Fibroblast of lung (primary cell): ENCODE measurements at regions not wholly inside any gene's neighbourhood (a gene's known extent, or its start where the extent isn't known, plus 50 kb on each side); places are given as distances from the start of the nearest gene placed in this dataset.

Experiments used
- EZH2 ChIP-seq: IDR thresholded peaks from 2 replicates; pipeline ENCODE4 v1.5.1; 2012; ENCODE audit warnings: low read length, control low read depth, mild to moderate bottlenecking; ENCODE audit errors: missing control alignments
- TF ChIP-seq, protein P1 (sequence below), 2 donors: IDR thresholded peaks in 1 of 2; conservative IDR thresholded peaks in 1 of 2; 1 replicate in 1 of 2; 2 replicates in 1 of 2; pipeline ENCODE4 v1.5.1; 2011 to 2012; ENCODE audit warnings: low read length in 2 of 2, control low read depth in 1 of 2, inconsistent platforms in 1 of 2, low read depth in 1 of 2, mild to moderate bottlenecking in 1 of 2

DNA sequence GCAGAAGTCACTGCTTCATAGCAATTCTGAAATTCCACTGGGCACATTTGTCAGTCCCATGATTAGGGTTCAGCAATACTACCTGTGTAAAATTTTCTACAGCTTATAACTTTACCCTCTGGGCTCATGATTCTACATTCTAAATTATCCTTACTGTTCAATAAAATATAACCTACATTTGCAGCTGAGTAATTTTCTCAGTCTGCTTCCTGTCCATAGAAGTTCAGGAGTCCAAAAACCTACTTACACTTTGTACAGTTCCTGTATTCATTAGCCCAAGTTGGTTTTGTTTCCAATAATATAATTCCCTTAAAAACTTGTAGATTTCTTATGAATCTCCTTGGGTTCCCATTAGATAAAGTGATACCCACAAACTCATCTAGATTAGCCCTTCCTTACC is 295.3 kb downstream of the SP3 start:
- TF ChIP-seq EZH2, result no peak
- TF ChIP-seq, protein P1, sequence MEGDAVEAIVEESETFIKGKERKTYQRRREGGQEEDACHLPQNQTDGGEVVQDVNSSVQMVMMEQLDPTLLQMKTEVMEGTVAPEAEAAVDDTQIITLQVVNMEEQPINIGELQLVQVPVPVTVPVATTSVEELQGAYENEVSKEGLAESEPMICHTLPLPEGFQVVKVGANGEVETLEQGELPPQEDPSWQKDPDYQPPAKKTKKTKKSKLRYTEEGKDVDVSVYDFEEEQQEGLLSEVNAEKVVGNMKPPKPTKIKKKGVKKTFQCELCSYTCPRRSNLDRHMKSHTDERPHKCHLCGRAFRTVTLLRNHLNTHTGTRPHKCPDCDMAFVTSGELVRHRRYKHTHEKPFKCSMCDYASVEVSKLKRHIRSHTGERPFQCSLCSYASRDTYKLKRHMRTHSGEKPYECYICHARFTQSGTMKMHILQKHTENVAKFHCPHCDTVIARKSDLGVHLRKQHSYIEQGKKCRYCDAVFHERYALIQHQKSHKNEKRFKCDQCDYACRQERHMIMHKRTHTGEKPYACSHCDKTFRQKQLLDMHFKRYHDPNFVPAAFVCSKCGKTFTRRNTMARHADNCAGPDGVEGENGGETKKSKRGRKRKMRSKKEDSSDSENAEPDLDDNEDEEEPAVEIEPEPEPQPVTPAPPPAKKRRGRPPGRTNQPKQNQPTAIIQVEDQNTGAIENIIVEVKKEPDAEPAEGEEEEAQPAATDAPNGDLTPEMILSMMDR (conservative IDR thresholded peaks at IDR 0.05 in 1 of 2, IDR thresholded peaks at IDR 0.05 in 1 of 2; ENCODE audit: low read depth in 1 of 2, low read length in 2 of 2), result no peak
